ENCODE measurements at regions not wholly inside any gene's neighbourhood (a gene's known extent, or its start where the extent isn't known, plus 50 kb on each side); places are given as distances from the start of the nearest gene placed in this dataset.
A peak's percentile ranks its signal among the peaks of the same experiment; 100 is the strongest.

- CTCF ChIA-PET: no interaction called here
- no peak for FAIRE-seq
These were observed 119.1 kb upstream of the FAM3C start for GRCh38 chr7:121515229-121515628.

GRCh38 chr7:121513105-121513504 is 117.0 kb upstream of the FAM3C start:
- H4K20me1 ChIP-seq (replicated peaks; ENCODE audit: control insufficient read depth, extremely low read depth, insufficient read depth, low read length): no peaks in the 10 kb centered on the region
- CTCF ChIA-PET: interaction anchor here (1.0 to 1.4 kb wide), 3 partner anchors 9 to 146 kb away, joined by 5 to 10 read pairs (median 5); partner anchors contain the start of gene FAM3C
- H3K9me1 ChIP-seq (replicated peaks; ENCODE audit: control insufficient read depth, extremely low read depth, insufficient read depth, low read length): no peaks in the 10 kb centered on the region
- peaks cover 4% of the 10 kb centered on the region for H3K4me1 ChIP-seq (ENCODE audit: control insufficient read depth, extremely low read depth, insufficient read depth, low read length)
- H3K4me3 ChIP-seq (replicated peaks in 1 of 3; ENCODE audit: insufficient read depth in 1 of 3, low read depth in 1 of 3, low read length in 3 of 3): no peak overlapping the region
- no peak overlapping the region for H3K9ac ChIP-seq (replicated peaks; ENCODE audit: extremely low read depth, insufficient read depth, low read length)
- no peaks in the 10 kb centered on the region for H3K36me3 ChIP-seq (ENCODE audit: control insufficient read depth in 2 of 2, extremely low read depth in 1 of 2, insufficient read depth in 2 of 2, low read length in 2 of 2)
- POLR2A ChIA-PET: no interaction called here
- H3K9me3 ChIP-seq (replicated peaks; ENCODE audit: control insufficient read depth, insufficient read depth, low read length): no peaks in the 10 kb centered on the region
- FAIRE-seq: no peak
- H3K27me3 ChIP-seq (ENCODE audit: control insufficient read depth in 2 of 2, insufficient read depth in 2 of 2, low read length in 2 of 2): no peaks in the 10 kb centered on the region
- intact Hi-C loops (cut with micrococcal nuclease): no loop called here
- no peaks in the 10 kb centered on the region for H3K79me2 ChIP-seq (ENCODE audit: control insufficient read depth, insufficient read depth, low read length)
- BruUV-seq (replicated peaks): no TSS peak
- H3K27ac ChIP-seq (ENCODE audit: insufficient read depth, low read depth, low read length): no peak overlapping the region
- H2AFZ ChIP-seq (ENCODE audit: low read depth, low read length): no peak overlapping the region
- DNase-seq (ENCODE audit: low read depth, low spot score): peak; percentile 59
- H3K4me2 ChIP-seq (ENCODE audit: insufficient read depth, low read length): no peak overlapping the region
- dilution Hi-C loops (cut with MboI; ENCODE audit: extremely low pct_ligation_motif_present, low sequenced_read_pairs): no loop called here
- no peak for TF ChIP-seq JUN (IDR thresholded peaks at IDR 0.05; ENCODE audit: borderline replicate concordance, insufficient read depth, insufficient read length, low read depth)
- no peak for TF ChIP-seq CTCF (IDR thresholded peaks at IDR 0.05; ENCODE audit: extremely low read depth in 1 of 2, insufficient read depth in 1 of 2, low read depth in 1 of 2, low read length in 2 of 2)
- no peak for TF ChIP-seq MAX (IDR thresholded peaks at IDR 0.05; ENCODE audit: insufficient read depth, insufficient read length)
- no peak for TF ChIP-seq POLR2A (IDR thresholded peaks at IDR 0.05; ENCODE audit: low read depth, low read length)
- TF ChIP-seq GATA2 (IDR thresholded peaks at IDR 0.05; ENCODE audit: insufficient read depth, insufficient read length, low read depth, low read length): no peak
- TF ChIP-seq FOS (IDR thresholded peaks at IDR 0.05; ENCODE audit: borderline replicate concordance, insufficient read depth, low read length): no peak
- TF ChIP-seq MYC (IDR thresholded peaks at IDR 0.05; ENCODE audit: low read depth, low read length): no peak
- no peak for TF ChIP-seq POLR2AphosphoS5 (IDR thresholded peaks at IDR 0.05; ENCODE audit: insufficient read depth, low read depth, low read length)
- no peak for TF ChIP-seq EZH2 (IDR thresholded peaks at IDR 0.05; ENCODE audit: borderline replicate concordance, low read depth, low read length, severe bottlenecking)

More at GRCh38 chr7:121515229-121515628, 119.1 kb upstream of the FAM3C start:
- POLR2A ChIA-PET: no interaction called here
- dilution Hi-C loops (cut with MboI; ENCODE audit: extremely low pct_ligation_motif_present, low sequenced_read_pairs) (no loop called here), intact Hi-C loops (cut with micrococcal nuclease) (no loop called here)
- H3K27me3 ChIP-seq (ENCODE audit: control insufficient read depth in 2 of 2, insufficient read depth in 2 of 2, low read length in 2 of 2): no peaks in the 10 kb centered on the region
- no peak overlapping the region for H2AFZ ChIP-seq (ENCODE audit: low read depth, low read length)
- no peak for DNase-seq (ENCODE audit: low read depth, low spot score)
- H3K79me2 ChIP-seq (ENCODE audit: control insufficient read depth, insufficient read depth, low read length): no peaks in the 10 kb centered on the region
- BruUV-seq (replicated peaks): no TSS peak
- H3K27ac ChIP-seq (ENCODE audit: insufficient read depth, low read depth, low read length): no peak overlapping the region
- no peaks in the 10 kb centered on the region for H3K9me3 ChIP-seq (replicated peaks; ENCODE audit: control insufficient read depth, insufficient read depth, low read length)
- H3K4me3 ChIP-seq (replicated peaks in 1 of 3; ENCODE audit: insufficient read depth in 1 of 3, low read depth in 1 of 3, low read length in 3 of 3): no peak overlapping the region
- H3K36me3 ChIP-seq (ENCODE audit: control insufficient read depth in 2 of 2, extremely low read depth in 1 of 2, insufficient read depth in 2 of 2, low read length in 2 of 2): no peaks in the 10 kb centered on the region
- H3K4me2 ChIP-seq (ENCODE audit: insufficient read depth, low read length): no peak overlapping the region
- H4K20me1 ChIP-seq (replicated peaks; ENCODE audit: control insufficient read depth, extremely low read depth, insufficient read depth, low read length): no peaks in the 10 kb centered on the region
- no peak overlapping the region for H3K9ac ChIP-seq (replicated peaks; ENCODE audit: extremely low read depth, insufficient read depth, low read length)
- H3K9me1 ChIP-seq (replicated peaks; ENCODE audit: control insufficient read depth, extremely low read depth, insufficient read depth, low read length): no peaks in the 10 kb centered on the region
- TF ChIP-seq FOS (IDR thresholded peaks at IDR 0.05; ENCODE audit: borderline replicate concordance, insufficient read depth, low read length) (no peak), MYC (IDR thresholded peaks at IDR 0.05; ENCODE audit: low read depth, low read length) (no peak), GATA2 (IDR thresholded peaks at IDR 0.05; ENCODE audit: insufficient read depth, insufficient read length, low read depth, low read length) (no peak), EZH2 (IDR thresholded peaks at IDR 0.05; ENCODE audit: borderline replicate concordance, low read depth, low read length, severe bottlenecking) (no peak)
- peaks cover 4% of the 10 kb centered on the region for H3K4me1 ChIP-seq (ENCODE audit: control insufficient read depth, extremely low read depth, insufficient read depth, low read length)
